Psoas muscle (tissue), 7 donors: ENCODE measurements at regions not wholly inside any gene's neighbourhood (a gene's known extent, or its start where the extent isn't known, plus 50 kb on each side); places are given as distances from the start of the nearest gene placed in this dataset.

Source experiments
- ATAC-seq, 4 donors: fragments of 200-7000 bp; cut with Tn5 transposase; one replicate each; pipeline ENCODE4 v1.9.1; 2020; ENCODE audit warnings: moderate library complexity in 3 of 4, mild to moderate bottlenecking in 2 of 4
- DNase-seq, 2 donors: peaks; one replicate each; pipeline ENCODE4 v3.0.0-alpha.2; 2020
- H3K27ac ChIP-seq: fragments of 200-600 bp; one replicate; pipeline ENCODE4 v1.8.0; 2022
- H3K27me3 ChIP-seq, 3 donors: fragments of 200-600 bp in 1 of 3; one replicate each; pipeline versions ENCODE4 v1.6.1 to v1.8.0; 2013 to 2022; ENCODE audit warnings: low read length in 2 of 3, mild to moderate bottlenecking in 2 of 3, moderate library complexity in 1 of 3; ENCODE audit not compliant: insufficient read depth in 3 of 3
- H3K36me3 ChIP-seq, 2 donors: fragments of 200-600 bp in 1 of 2; one replicate each; pipeline versions ENCODE4 v1.6.1 to v1.8.0; 2013 to 2022; ENCODE audit warnings: low read depth in 1 of 2, mild to moderate bottlenecking in 1 of 2, moderate library complexity in 1 of 2; ENCODE audit not compliant: insufficient read depth in 1 of 2
- H3K4me1 ChIP-seq: fragments of 200-600 bp; one replicate; pipeline ENCODE4 v1.8.0; 2022
- H3K4me3 ChIP-seq: fragments of 200-600 bp; one replicate; pipeline ENCODE4 v1.8.0; 2022; ENCODE audit warnings: mild to moderate bottlenecking
- H3K9me3 ChIP-seq: fragments of 200-600 bp; one replicate; pipeline ENCODE4 v1.8.0; 2022
- WGBS, 3 donors: extraction: QIAGEN DNeasy Blood & Tissue Kit; methylation state at CpG; one replicate each; pipeline versions ENCODE4 v1.1.6 to v1.1.7; 2013; 5-methylcytosine and 5-hydroxymethylcytosine counted together
- intact Hi-C, 2 donors: fragments of 100-400 bp; cut with DNase I; formaldehyde crosslinking; loops; one replicate each; pipeline versions ENCODE4 v1.11.0 to v1.14.2; 2022
- TF ChIP-seq, protein P1 (sequence below): fragments of 200-600 bp; IDR thresholded peaks from one replicate; pipeline ENCODE4 v1.8.0; 2022; ENCODE audit warnings: antibody characterized with exemption
- donor health status: healthy with polysubstance abuse.
- donor health status: DM: no; HTN: no; CAD: no; lungs with moderate emphysema.
- donor health status: Bipolar disorder and iron deficiency.
- donor health status: healthy.
- donor health status: DM: yes; HTN: yes; CAD: no.
- donor health status: DM: no; HTN: no; CAD: no.
- donor health status: DM: yes; HTN: yes; CAD: no.

DNA sequence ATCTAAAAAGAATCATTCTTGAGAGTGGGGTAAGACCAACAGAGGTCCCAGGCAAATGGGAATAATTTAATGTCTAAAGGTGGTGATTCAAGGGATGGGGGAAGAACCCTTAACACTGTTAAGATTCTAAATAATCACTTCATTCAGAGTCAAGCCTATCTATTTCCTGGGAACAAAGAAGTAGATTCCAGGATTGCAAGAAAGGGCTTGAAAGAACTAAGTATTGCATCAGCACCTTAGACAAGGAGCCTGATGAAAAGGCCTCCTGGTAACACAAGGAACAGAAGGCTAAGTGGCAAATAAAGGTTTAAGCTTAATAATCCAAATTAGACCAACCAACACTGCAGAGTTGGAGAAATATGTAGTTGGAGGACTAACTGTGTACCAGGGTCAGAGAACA lies 620.7 kb upstream of the BTBD3 start:
- no peak overlapping the region for H3K27ac ChIP-seq
- H3K4me1 ChIP-seq, result no peaks in the 10 kb centered on the region
- H3K36me3 ChIP-seq, result no peaks in the 10 kb centered on the region
- DNase-seq, result no peak
- TF ChIP-seq, protein P1, sequence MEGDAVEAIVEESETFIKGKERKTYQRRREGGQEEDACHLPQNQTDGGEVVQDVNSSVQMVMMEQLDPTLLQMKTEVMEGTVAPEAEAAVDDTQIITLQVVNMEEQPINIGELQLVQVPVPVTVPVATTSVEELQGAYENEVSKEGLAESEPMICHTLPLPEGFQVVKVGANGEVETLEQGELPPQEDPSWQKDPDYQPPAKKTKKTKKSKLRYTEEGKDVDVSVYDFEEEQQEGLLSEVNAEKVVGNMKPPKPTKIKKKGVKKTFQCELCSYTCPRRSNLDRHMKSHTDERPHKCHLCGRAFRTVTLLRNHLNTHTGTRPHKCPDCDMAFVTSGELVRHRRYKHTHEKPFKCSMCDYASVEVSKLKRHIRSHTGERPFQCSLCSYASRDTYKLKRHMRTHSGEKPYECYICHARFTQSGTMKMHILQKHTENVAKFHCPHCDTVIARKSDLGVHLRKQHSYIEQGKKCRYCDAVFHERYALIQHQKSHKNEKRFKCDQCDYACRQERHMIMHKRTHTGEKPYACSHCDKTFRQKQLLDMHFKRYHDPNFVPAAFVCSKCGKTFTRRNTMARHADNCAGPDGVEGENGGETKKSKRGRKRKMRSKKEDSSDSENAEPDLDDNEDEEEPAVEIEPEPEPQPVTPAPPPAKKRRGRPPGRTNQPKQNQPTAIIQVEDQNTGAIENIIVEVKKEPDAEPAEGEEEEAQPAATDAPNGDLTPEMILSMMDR, result no peak
- H3K4me3 ChIP-seq, result no peak overlapping the region
- no peaks in the 10 kb centered on the region for H3K9me3 ChIP-seq
- H3K27me3 ChIP-seq, result no peaks in the 10 kb centered on the region
- no peak for ATAC-seq
- intact Hi-C loops, result no loop called here

DNA sequence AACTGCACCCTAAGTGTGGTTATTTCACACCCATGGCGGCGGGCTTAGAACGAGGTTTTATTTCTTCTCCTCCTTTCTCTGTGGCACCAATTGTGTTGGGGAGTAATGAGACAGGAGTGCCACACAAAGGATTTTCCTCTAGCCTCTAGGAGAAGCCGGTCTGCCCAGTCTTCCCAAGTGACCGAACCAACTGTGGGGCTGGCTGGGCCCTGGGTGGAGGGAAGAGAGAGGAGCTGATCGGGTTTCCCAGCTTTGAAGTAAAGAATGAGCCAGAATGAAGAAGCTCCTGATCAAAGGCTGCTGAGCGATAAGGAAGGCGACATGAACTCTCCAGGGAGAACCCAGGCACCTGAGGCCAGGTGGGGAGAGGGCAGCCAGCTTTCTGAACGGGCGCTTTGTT lies 616.0 kb upstream of the BTBD3 start:
- Histone ChIP-seq H3K4me3 (no peak overlapping the region), H3K9me3 (no peaks in the 10 kb centered on the region), H3K27ac (no peak overlapping the region), H3K27me3 (no peaks in the 10 kb centered on the region), H3K36me3 (no peaks in the 10 kb centered on the region), H3K4me1 (no peaks in the 10 kb centered on the region)
- ATAC-seq, result no peak
- WGBS, 3 donors, result 86 to 89% (median 88%) methylated on average over 10 of the region's 10 CpGs
- TF ChIP-seq, protein P1, result no peak
- intact Hi-C loops, result no loop called here
- no peak for DNase-seq

DNA sequence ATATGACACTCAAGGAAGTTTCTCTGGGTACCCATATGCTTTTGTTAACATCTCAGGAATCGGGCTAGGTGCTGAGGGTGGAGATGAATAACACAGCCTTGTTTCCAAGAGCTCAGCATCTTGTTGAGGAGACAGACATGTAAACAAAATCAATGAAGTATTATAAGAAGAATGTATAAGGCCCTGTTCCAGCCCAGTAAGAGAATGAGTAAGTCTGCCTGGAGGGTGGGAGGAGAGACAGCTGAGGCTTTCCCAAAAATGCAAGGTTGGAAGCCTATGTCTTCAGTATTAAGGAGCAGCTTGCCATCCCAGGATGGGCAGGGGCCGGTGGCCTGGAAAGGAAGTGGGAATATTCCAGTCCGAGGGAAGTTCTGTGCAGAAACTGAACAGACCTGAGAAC lies 615.3 kb upstream of the BTBD3 start:
- no peak for ATAC-seq

DNA sequence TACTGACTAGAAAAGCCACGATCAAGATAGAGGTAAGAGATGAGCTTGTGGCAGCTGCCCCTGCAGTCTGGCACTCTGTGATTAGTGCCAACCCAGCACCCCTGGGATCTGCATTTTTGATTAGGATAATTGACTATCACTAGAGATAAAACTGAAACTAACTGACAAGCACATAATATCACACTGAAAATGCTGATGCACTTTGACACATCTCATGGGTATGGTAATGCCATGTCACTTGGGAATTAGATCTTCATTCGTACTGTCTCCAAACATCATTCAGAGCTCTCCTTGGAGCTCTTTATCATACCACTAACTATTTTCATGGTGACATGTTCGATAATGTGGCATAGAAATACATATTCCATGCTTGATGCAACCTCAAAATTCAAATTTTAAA lies 612.9 kb upstream of the BTBD3 start:
- Histone ChIP-seq H3K36me3 (no peaks in the 10 kb centered on the region), H3K4me3 (no peak overlapping the region), H3K9me3 (no peaks in the 10 kb centered on the region), H3K4me1 (no peaks in the 10 kb centered on the region), H3K27ac (no peak overlapping the region), H3K27me3 (no peaks in the 10 kb centered on the region)
- ATAC-seq, result no peak
- no peak for DNase-seq
- intact Hi-C loops, result no loop called here
- TF ChIP-seq, protein P1, result no peak
- WGBS, 3 donors, result 70 to 82% (median 75%) methylated on average over 3 of the region's 3 CpGs

More for the DNA sequence above, 615.3 kb upstream of the BTBD3 start:
- Histone ChIP-seq H3K4me3 (no peak overlapping the region), H3K27me3 (no peaks in the 10 kb centered on the region), H3K27ac (no peak overlapping the region), H3K9me3 (no peaks in the 10 kb centered on the region), H3K4me1 (no peaks in the 10 kb centered on the region), H3K36me3 (no peaks in the 10 kb centered on the region)
- TF ChIP-seq, protein P1, result no peak
- intact Hi-C loops, result no loop called here
- DNase-seq, result no peak
- 84 to 95% (median 93%) methylated on average over 3 of the region's 3 CpGs for WGBS, 3 donors

DNA sequence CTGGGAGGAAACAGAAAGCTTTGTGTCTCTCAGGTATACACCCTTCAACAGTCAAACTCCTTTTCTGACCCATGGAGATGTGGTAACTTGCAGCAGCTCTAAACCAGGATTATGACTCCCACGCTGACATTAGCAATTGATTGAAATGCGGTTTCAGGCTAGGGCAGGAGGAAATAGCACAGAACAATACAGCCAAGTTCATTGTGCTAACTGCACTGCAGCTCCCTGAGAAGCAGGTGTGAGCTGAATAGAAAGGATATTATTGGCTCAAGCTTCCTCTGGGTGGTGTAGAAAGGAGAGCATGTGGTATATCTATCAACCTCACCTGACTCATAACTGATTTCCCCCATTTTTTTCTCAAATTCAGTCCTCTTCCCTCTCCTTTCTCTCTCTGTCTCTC lies 612.3 kb upstream of the BTBD3 start:
- no peak overlapping the region for H3K27ac ChIP-seq
- ATAC-seq (no peak), DNase-seq (no peak)
- no peaks in the 10 kb centered on the region for H3K27me3 ChIP-seq
- TF ChIP-seq, protein P1, result no peak
- no peaks in the 10 kb centered on the region for H3K4me1 ChIP-seq
- H3K9me3 ChIP-seq, result no peaks in the 10 kb centered on the region
- WGBS, 3 donors, result 45 to 67% (median 65%) methylated on average over 2 of the region's 2 CpGs
- H3K4me3 ChIP-seq, result no peak overlapping the region
- no peaks in the 10 kb centered on the region for H3K36me3 ChIP-seq
- intact Hi-C loops, result no loop called here
